IMR-90 (cell line): ENCODE measurements at regions not wholly inside any gene's neighbourhood (a gene's known extent, or its start where the extent isn't known, plus 50 kb on each side); places are given as distances from the start of the nearest gene placed in this dataset.

Experiments used
- ATAC-seq: fragments of 200-7000 bp; cut with Tn5 transposase; 2 replicates; pipeline ENCODE4 v1.9.1; 2020; ENCODE audit warnings: low read depth, mild to moderate bottlenecking, moderate library complexity
- BruUV-seq: library from RNA; stranded (reverse); fragments of 400-500 nt; replicated peaks from 2 replicates; lab custom pipeline; 2021; lab: Mats Ljungman, UMichigan
- CTCF ChIA-PET: fragments of 300-600 bp; formaldehyde crosslinking; extraction: SDS; loops from one replicate; lab custom pipeline; 2021; ENCODE audit warnings: antibody characterized with exemption; lab: Yijun Ruan, JAX
- POLR2A ChIA-PET: fragments of 300-600 bp; sonication (Branson Sonifier 250); formaldehyde crosslinking; loops from one replicate; lab custom pipeline; 2022; ENCODE audit warnings: antibody characterized with exemption; ENCODE audit not compliant: unreplicated experiment; lab: Charles Lee
- DNase-seq: peaks from one replicate; pipeline ENCODE4 v3.0.0; 2013
- H2AFZ ChIP-seq: replicated peaks from 2 replicates; pipeline ENCODE3; 2013; ENCODE audit warnings: low read length, mild to moderate bottlenecking; ENCODE audit not compliant: poor library complexity
- H2AK5ac ChIP-seq: 2 replicates; pipeline ENCODE4 v1.6.1; 2013; ENCODE audit warnings: low read depth, low read length, inconsistent platforms
- H2AK9ac ChIP-seq: replicated peaks from 2 replicates; pipeline ENCODE3; 2013; ENCODE audit warnings: mild to moderate bottlenecking, low read depth, low read length, moderate library complexity; ENCODE audit not compliant: poor library complexity
- H2BK120ac ChIP-seq: 2 replicates; pipeline ENCODE4 v1.6.1; 2013; ENCODE audit warnings: low read depth, low read length, inconsistent platforms
- H2BK15ac ChIP-seq: 3 replicates; pipeline ENCODE4 v1.6.1; 2013; ENCODE audit warnings: low read depth, low read length, inconsistent platforms
- H2BK20ac ChIP-seq: 2 replicates; pipeline ENCODE4 v1.6.1; 2013; ENCODE audit warnings: low read depth, mild to moderate bottlenecking, inconsistent platforms, low read length, moderate library complexity
- H2BK5ac ChIP-seq: 2 replicates; pipeline ENCODE4 v1.6.1; 2013; ENCODE audit warnings: mild to moderate bottlenecking, low read depth, low read length, inconsistent platforms; ENCODE audit not compliant: poor library complexity, severe bottlenecking
- H3K14ac ChIP-seq: replicated peaks from 2 replicates; pipeline ENCODE4 v1.6.1; 2013; ENCODE audit warnings: low read depth, low read length, inconsistent platforms
- H3K18ac ChIP-seq: 2 replicates; pipeline ENCODE4 v1.6.1; 2013; ENCODE audit warnings: low read depth, low read length, control low read depth
- H3K23ac ChIP-seq: 2 replicates; pipeline ENCODE4 v1.6.1; 2013; ENCODE audit warnings: low read depth, low read length, inconsistent platforms
- H3K27ac ChIP-seq: 2 replicates; pipeline ENCODE4 v1.5.1; 2013; ENCODE audit warnings: mild to moderate bottlenecking, control low read depth, low read length; ENCODE audit not compliant: insufficient read depth
- H3K27me3 ChIP-seq: 2 replicates; pipeline ENCODE4 v1.6.1; 2013; ENCODE audit warnings: low read length; ENCODE audit not compliant: control insufficient read depth, insufficient read depth
- H3K36me3 ChIP-seq: 2 replicates; pipeline ENCODE4 v1.6.1; 2013; ENCODE audit warnings: low read length, mixed read lengths; ENCODE audit not compliant: control insufficient read depth, insufficient read depth
- H3K4ac ChIP-seq: 2 replicates; pipeline ENCODE4 v1.6.1; 2013; ENCODE audit warnings: low read depth, low read length, inconsistent platforms
- H3K4me1 ChIP-seq: 2 replicates; pipeline ENCODE4 v1.6.1; 2013; ENCODE audit warnings: low read length, mixed read lengths; ENCODE audit not compliant: control insufficient read depth, insufficient read depth
- H3K4me2 ChIP-seq: 2 replicates; pipeline ENCODE4 v1.6.1; 2013; ENCODE audit warnings: low read depth, mild to moderate bottlenecking, control low read depth, low read length, moderate library complexity
- H3K4me3 ChIP-seq: 2 replicates; pipeline ENCODE4 v1.5.1; 2013; ENCODE audit warnings: low read depth, mild to moderate bottlenecking, control low read depth, low read length, moderate library complexity; ENCODE audit not compliant: insufficient read depth
- H3K56ac ChIP-seq: 2 replicates; pipeline ENCODE4 v1.6.1; 2013; ENCODE audit warnings: low read length, inconsistent platforms; ENCODE audit not compliant: insufficient read depth; ENCODE audit errors: extremely low read depth
- H3K79me1 ChIP-seq, 2 experiments: 2 replicates each; pipeline ENCODE4 v1.6.1; 2013; ENCODE audit warnings: low read length in 2 of 2, inconsistent platforms in 1 of 2, low read depth in 1 of 2
- H3K9ac ChIP-seq: 2 replicates; pipeline ENCODE4 v1.6.1; 2013; ENCODE audit warnings: low read depth, low read length, control low read depth
- H3K9me1 ChIP-seq: 2 replicates; pipeline ENCODE4 v1.6.1; 2013; ENCODE audit warnings: low read length, inconsistent platforms; ENCODE audit not compliant: insufficient read depth
- H3K9me3 ChIP-seq: 2 replicates; pipeline ENCODE4 v1.6.1; 2013; ENCODE audit warnings: low read length; ENCODE audit not compliant: control insufficient read depth, insufficient read depth
- H4K20me1 ChIP-seq: 2 replicates; pipeline ENCODE4 v1.6.1; 2013; ENCODE audit warnings: low read length, inconsistent platforms; ENCODE audit not compliant: insufficient read depth
- H4K5ac ChIP-seq: 2 replicates; pipeline ENCODE4 v1.6.1; 2013; ENCODE audit warnings: mild to moderate bottlenecking, low read depth, low read length, control low read depth
- H4K8ac ChIP-seq, 2 experiments: 2 replicates each; pipeline ENCODE4 v1.6.1; 2013; ENCODE audit warnings: low read depth in 2 of 2, low read length in 2 of 2, control low read depth in 1 of 2, inconsistent platforms in 1 of 2
- H4K91ac ChIP-seq: 2 replicates; pipeline ENCODE4 v1.6.1; 2013; ENCODE audit warnings: low read depth, low read length, inconsistent platforms; ENCODE audit not compliant: insufficient read depth
- CTCF ChIP-seq: conservative IDR thresholded peaks from 2 replicates; pipeline ENCODE4 v1.5.1; 2012; ENCODE audit warnings: mild to moderate bottlenecking, low read depth, low read length, improper control_type of control experiment
- RFX5 ChIP-seq: IDR thresholded peaks from 2 replicates; pipeline ENCODE4 v1.8.0; 2012; ENCODE audit warnings: low read depth, mild to moderate bottlenecking, low read length, moderate library complexity
- WGBS, 2 experiments: methylation state at CpG; one replicate each; pipeline versions ENCODE4 v1.1.5 to v1.1.7; 2013; ENCODE audit warnings: missing lambda C conversion rate in 2 of 2; ENCODE audit not compliant: insufficient read length in 1 of 2; ENCODE audit errors: extremely low coverage in 2 of 2; 5-methylcytosine and 5-hydroxymethylcytosine counted together
- dilution Hi-C: fragments of 300-500 bp; cut with HindIII; formaldehyde crosslinking; loops from one replicate; pipeline ENCODE4 v1.14.3; 2018; ENCODE audit warnings: low sequenced_read_pairs; ENCODE audit not compliant: unreplicated experiment
- in situ Hi-C: fragments of 300-500 bp; cut with MboI; formaldehyde crosslinking; loops from 3 replicates; pipeline ENCODE4 v1.14.3; 2019; ENCODE audit warnings: low sequenced_read_pairs, inconsistent platforms, mixed read lengths
- intact Hi-C: fragments of 100-400 bp; cut with micrococcal nuclease; formaldehyde crosslinking; loops from 2 replicates; pipeline ENCODE4 v1.10.0; 2022

- H3K27ac ChIP-seq = no peak overlapping the region
- H2BK20ac ChIP-seq = no peak overlapping the region
- H4K20me1 ChIP-seq = no peaks in the 10 kb centered on the region
- H3K9ac ChIP-seq = no peak overlapping the region
- H2BK15ac ChIP-seq = no peak overlapping the region
- H4K8ac ChIP-seq = no peak overlapping the region
- ChIA-PET POLR2A (interaction anchor here (0.6 kb wide), 1 partner anchor 170 kb away, joined by 5 read pairs; no protein-coding TSS in a partner anchor), CTCF (no interaction called here)
- in situ Hi-C loops (no loop called here), dilution Hi-C loops (no loop called here), intact Hi-C loops (no loop called here)
- H3K9me1 ChIP-seq = no peaks in the 10 kb centered on the region
- H2AK9ac ChIP-seq = no peak overlapping the region
- no peak overlapping the region for H2BK120ac ChIP-seq
- H3K79me1 ChIP-seq = no peaks in the 10 kb centered on the region
- no peak overlapping the region for H3K4me2 ChIP-seq
- H3K4me3 ChIP-seq = no peak overlapping the region
- H4K91ac ChIP-seq = no peak overlapping the region
- BruUV-seq = no TSS peak
- H3K4ac ChIP-seq = no peak overlapping the region
- H2BK5ac ChIP-seq = no peak overlapping the region
- H3K18ac ChIP-seq = no peak overlapping the region
- H3K27me3 ChIP-seq = no peaks in the 10 kb centered on the region
- no peak overlapping the region for H2AFZ ChIP-seq
- TF ChIP-seq RFX5 (no peak), CTCF (no peak)
- H3K56ac ChIP-seq = no peak overlapping the region
- H3K36me3 ChIP-seq = no peaks in the 10 kb centered on the region
- no peak overlapping the region for H2AK5ac ChIP-seq
- H3K9me3 ChIP-seq = no peaks in the 10 kb centered on the region
- no peaks in the 10 kb centered on the region for H3K4me1 ChIP-seq
- no CpG with 5 or more reads among the region's 1 CpG for WGBS, 2 experiments
- H3K23ac ChIP-seq = no peak overlapping the region
- H3K14ac ChIP-seq = no peak overlapping the region
- H4K5ac ChIP-seq = no peak overlapping the region
- DNase-seq (no peak), ATAC-seq (no peak)
Measured at GRCh38 chr2:53438692-53439091, 328.9 kb upstream of the CHAC2 start.
